IPS-NIHi11 (cell line): ENCODE measurements at regions not wholly inside any gene's neighbourhood (a gene's known extent, or its start where the extent isn't known, plus 50 kb on each side); places are given as distances from the start of the nearest gene placed in this dataset.
"Not testable (repeated sequence)": the region's sequence is repeated elsewhere in the genome, so short reads cannot be mapped to it uniquely, and the experiment has no call there.

Source experiments
- DNase-seq: peaks from one replicate; pipeline ENCODE4 v3.0.0; 2012; ENCODE audit warnings: mixed read lengths, low spot score

DNA sequence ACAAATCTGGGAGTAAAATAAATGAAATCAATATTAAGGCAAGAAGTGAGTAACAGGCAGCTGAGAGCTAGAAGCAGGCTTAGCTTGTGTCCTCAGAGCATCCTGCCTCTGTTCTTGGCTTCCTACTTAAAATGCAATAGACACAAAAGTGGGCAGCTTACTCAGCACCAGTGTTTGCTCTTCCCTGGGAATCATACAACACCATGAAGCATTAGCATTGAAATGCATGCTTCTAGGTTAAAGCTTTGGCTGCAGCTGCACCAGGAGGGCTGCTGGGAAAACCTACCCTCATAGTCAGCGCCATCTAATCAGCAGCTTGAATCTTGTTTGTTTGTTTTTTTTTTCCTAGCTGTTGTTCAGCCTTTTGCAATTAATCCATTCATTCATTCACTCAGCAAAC lies 104.2 kb upstream of the VWC2 start:
- DNase-seq = no peak

DNA sequence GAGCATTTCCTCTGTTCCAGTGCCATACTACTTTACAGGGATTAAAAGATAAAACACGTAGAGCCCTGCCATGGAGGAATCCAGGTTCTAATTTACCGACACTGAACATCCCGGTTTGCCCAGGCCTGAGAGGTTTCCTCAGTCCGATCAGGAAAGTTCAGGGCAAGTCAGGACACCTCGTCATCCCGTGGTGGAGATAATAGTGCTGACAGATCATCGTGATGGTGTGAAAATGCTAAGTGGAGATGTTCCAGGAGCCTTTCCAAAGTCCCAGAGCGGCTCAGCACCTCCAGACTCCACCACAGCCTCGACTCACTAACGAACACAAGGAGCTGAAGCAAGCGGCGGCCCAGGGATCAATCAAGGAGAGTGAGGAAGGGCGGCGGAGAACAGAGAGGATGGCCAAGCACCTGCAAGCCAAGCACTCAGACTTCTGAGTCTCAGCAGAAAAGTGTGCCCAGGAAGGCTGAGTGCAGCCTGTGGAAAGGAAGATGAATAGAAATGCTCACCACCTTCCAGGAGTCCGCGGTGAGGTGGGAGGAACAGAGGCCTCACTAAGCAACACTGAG lies 103.7 kb upstream of the VWC2 start:
- DNase-seq = no peak

DNA sequence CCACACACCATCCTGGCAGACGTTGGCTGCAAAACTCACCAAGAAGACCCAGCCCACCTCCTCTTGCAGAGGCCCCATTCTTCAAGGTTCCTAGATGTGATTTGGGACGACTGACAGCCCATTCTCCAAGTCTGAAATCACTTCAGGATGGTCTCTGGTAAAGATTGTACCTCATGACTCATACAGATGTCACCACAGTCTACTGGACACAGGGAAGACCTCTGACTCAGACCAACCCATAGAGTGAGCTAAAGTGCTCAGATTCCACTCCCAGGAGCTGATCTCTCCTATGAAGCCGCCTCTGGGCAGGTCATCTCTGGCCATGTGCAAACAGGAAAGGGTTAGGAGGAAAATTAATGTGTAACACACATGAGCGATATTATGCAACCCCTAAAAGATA lies 102.4 kb upstream of the VWC2 start:
- DNase-seq = no peak

DNA sequence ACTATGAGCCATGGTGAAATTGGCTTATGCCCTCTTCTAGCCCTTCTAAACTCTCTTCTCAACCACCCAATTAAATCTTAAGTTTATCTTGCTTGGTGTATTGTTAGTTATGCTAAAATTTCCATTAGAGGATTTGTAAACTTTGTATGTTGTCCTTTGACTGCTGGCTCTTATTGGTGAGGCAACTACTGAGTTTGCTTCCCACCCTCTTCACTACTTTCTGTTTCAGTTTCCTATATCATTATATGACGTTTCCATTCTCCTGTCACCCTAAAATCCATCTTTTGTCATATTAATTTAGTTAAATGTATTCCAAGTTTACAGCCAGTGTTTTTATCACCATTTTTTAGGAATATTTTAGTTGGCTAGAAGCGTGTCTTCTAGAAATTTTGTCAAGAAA lies 80.9 kb upstream of the VWC2 start:
- no peak for DNase-seq

DNA sequence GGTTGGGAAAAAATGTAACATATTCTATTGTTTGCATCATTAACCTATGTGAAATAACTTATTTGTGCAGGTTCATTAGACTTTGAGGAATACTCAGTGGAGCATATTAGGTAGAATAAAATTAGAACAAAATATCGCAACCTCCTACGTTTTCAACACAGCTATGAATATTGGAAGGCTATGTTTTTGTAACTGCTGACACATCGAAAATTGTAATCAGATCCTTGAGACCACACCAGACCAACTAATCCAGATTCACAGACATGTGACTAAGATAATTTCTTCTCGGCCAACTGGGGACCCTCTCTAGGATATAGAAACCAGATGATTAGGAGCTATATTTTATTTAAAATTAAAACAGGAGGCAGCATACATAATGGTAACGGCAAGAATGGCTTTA lies 77.5 kb upstream of the VWC2 start:
- DNase-seq = no peak

DNA sequence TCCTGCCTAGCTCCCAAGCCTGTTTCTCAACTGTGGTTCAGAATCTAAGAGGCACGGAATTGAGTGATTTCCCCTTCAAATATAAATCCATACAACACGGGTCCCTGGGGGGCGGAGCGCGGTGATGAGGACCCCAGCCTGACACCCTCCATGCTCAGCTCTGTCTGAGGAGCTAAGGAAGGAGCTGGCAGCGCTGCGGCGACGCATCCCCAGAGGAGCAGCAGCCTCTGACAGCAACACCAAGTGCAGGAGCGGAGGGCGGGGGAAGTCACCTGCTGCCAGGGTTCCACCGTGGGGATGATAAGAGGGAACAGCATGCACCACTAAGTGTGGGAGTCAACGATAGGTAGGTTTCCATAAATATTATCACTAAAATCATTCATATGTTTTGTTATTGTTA lies 72.6 kb upstream of the VWC2 start:
- DNase-seq = no peak

DNA sequence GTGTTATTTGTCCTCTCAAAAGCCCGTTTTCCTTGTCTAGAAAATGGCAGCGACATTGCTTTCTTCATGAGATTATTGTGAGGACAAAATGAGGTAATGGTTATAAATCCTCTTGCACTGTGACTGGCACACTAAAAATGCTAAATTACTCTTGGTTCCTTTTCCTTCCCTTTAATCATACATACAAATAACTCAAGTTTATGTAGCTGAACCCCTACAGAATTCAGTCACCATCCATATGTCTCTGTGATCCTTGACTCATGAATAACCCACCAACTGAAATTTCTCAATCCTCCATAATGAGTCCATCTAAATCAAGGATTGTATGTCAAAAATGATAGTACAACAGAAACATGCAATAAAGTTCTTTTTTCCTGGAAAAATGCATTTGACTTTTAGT lies 71.3 kb upstream of the VWC2 start:
- no peak for DNase-seq

DNA sequence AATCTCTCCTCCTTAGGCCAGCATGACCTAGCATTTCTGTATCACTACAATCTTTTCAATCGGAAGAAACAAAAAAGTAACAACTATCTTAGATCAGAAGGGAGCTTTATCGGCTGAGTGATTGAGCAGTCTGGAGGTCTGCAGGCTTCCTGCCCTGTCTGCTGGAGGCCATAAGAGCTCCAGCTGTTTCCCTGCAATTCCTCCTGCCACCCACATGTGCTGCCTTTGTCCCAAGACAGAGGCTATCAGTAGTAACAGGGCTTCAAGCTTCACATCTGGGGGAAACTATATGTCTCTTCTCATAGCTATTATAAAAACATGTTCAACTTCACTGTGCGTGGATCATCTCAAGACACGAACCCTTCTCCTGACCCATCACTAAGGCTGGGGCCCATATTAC lies 70.1 kb upstream of the VWC2 start:
- DNase-seq = no peak

DNA sequence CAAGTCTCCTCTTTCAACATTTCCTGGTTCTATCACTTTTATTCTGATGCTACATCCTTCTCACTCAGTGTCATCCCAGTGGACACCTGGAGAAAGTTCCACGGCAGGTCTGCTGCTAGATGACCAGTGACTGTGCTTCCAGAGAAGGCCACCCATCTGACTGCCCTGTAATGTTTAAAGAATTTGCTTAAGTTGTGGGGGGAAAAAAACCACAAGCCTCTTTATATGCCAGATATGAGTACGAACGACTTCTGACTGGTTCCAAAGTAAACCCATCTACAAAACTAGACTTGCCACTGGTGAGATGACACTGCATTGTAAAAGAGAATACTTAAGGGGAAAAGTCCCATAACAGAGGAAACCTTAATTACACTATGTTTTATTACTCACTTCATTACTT lies 69.6 kb upstream of the VWC2 start:
- no peak for DNase-seq

DNA sequence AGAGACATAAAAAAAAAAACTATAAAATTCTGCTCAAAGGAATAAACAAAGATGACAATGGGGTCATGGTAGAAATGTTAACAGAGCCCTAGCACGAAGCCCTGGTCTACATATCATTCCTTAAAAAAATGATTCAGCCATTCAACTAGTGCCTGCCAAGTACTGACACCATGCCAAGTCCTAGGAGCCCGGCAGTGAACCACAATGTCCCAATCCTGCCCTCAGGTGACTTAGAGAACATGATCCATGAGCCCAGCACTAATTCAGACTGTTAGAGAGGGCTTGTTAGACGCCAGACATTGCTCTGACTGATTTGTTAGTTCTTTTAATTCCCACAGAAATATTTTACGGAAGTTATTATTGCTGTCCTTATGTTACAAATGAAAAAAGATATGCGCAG lies 67.3 kb upstream of the VWC2 start:
- DNase-seq = no peak

DNA sequence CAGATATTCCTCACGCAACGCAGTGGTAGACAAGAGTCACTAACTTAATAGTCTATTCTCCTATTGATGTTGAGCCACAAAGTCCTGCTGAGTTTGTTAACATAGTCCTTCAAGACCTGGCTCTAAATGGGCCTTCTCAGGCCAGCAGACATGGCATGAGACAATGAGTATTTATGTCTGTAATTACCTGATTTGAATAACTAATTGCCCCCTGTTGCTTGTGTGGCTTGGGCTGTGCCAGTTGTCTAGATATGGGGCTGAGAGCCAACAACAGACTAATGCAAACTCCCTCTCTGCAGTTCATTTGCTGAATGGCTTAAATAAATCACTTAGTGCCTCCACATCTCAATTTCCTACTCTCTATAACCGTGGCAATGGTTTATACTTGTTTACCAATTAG lies 65.5 kb upstream of the VWC2 start:
- no peak for DNase-seq

DNA sequence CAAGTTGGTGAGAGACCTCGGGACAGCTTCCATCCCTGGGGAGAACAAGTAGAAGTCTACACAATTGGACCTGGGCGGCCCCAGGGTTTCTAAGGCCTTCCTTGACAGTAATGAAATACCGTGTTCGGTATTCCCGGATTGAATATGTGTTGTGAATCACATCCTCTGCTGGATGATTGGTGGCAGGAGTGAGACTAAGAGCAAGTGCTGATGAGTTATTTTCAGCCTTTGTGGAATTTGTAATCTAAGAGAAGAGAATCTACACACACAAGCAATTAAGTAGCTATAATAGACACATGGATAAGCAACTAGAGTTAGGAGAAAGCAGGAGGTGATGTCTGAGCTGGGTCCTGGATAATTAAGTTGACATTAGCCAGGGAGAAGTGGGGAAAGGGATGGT lies 64.8 kb upstream of the VWC2 start:
- no peak for DNase-seq

DNA sequence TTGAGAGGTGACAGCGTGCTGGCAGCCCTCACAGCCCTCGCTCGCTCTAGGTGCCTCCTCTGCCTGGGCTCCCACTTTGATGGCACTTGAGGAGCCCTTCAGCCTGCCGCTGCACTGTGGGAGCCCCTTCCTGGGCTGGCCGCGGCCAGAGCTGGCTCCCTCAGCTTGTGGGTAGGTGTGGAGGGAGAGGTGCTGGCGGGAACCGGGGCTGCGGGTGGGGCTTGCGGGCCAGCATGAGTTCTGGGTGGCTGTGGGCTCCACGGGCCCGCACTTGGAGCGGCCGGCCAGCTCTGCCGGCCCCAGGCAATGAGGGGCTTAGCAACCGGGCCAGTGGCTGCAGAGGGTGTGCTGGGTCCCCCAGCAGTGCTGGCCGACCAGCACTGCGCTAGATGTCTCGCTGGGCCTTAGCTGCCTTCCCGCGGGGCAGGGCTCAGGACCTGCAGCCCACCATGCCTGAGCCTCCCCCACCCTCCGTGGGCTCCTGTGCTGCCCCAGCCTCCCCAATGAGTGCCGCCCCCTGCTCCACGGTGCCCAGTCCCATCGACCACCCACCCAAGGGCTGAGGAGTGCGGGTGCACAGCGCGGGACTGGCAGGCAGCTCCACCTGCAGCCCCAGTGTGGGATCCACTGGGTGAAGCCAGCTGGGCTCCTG lies 62.2 kb upstream of the VWC2 start:
- DNase-seq = not testable (repeated sequence)

DNA sequence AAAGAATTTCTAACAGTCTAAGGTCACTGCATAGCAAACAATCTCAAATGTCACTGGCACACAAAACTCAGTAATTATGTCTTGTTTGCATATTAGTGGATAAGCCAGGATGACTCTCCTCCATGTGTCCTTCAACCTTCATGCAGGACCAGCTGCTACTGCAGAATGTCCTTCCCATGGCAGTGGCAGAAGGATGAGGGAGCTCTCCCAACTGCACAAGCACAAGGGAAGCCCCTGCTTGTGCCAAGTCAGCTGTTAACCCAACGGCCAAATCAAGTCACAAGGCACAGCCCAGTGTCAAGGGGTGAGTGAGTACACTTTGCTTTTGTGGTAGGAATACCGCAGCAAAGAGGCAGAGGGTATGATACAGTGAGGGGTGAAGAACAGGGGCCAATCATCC lies 59.3 kb upstream of the VWC2 start:
- no peak for DNase-seq

DNA sequence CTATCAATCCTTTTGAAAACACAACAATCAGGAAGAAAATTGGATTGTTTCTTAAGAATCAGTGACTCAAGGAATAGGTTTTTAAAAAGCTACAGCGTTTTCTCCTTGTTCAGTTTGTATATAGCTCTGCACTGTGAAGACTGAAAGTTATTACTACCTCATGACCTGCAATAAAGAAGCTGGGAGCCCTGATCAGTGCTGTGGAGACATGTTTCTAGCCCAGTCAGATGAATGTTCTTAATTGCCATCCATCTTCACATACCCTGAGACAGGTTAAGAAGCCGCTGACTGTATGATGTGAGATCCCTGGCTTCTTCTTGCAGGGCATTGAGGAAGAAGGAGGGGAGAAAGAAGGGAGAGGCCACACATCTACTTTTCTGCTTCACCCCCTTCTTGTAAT lies 58.0 kb upstream of the VWC2 start:
- DNase-seq = no peak

DNA sequence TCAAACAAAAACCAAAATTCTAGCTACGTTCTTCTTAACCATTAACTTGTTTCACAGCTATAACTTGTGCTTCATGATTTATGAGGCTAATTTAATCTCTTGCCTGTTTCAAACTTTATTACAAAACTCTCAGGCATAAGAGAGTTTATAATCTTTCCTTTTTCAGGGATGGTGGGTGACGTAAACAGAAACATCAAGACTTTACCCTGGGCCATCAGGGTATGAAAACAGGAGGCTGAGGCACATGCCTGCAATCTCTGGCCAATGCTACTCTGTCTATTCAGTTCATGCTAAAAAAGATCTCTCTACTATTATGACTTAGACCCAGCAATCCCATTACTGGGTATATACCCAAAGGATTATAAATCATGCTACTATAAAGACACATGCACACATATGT lies 55.9 kb upstream of the VWC2 start:
- DNase-seq = no peak

DNA sequence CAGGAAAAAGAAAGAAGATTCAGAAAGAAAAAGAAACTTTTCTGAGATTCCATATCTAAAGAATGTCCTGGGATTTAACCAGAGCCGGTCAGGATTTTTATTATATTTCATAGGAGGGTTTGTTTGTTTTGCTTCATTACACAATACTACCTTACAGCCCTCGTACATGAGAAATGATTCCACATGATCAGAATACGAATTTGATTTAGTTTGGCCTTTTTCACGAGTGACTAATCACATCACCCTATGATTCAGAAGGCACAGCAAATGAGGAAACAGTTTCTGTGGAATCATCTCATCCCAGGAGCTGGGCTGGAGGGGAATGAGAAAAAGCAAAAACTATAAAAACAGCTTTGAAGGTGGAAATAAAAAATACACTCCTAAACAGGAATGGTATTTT lies 54.7 kb upstream of the VWC2 start:
- DNase-seq = no peak

DNA sequence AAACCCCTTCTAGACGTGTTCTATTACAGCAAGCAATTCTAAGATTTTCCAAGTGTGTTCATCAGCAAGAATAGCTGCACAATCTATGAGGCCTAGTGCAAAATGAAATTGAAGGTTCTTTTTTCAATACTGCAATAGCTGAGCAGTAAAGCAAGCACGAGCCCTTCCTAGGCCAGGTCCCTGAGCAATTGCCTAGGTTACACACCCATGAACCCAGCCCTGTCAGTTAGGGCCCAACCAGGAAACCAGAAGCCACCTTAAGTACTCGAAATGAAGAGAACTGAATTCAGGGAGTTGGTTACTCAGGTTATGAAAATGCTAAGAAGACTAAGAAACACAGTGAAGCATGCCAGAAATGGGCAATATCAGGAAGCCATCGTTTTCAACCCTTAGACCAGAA lies 52.0 kb upstream of the VWC2 start:
- DNase-seq = no peak
